A549 (cell line): ENCODE measurements at regions not wholly inside any gene's neighbourhood (a gene's known extent, or its start where the extent isn't known, plus 50 kb on each side); places are given as distances from the start of the nearest gene placed in this dataset.

Source experiments
- ATAC-seq, 2 experiments: fragments of 200-7000 bp in 1 of 2; fragments of >200 bp in 1 of 2; cut with Nextera tagmentation in 1 of 2; cut with Tn5 transposase in 1 of 2; 3 replicates each; pipeline versions ENCODE4 v1.8.0 to v1.9.1; 2018 to 2020; ENCODE audit warnings: mild to moderate bottlenecking in 1 of 2, moderate library complexity in 1 of 2
- CTCF ChIA-PET: fragments of 300-600 bp; sonication (Branson Sonifier 250); formaldehyde crosslinking; extraction: SDS; loops from one replicate; lab custom pipeline; 2021; ENCODE audit warnings: antibody characterized with exemption, inconsistent platforms; lab: Yijun Ruan, JAX
- POLR2A ChIA-PET: fragments of 350-600 bp; formaldehyde crosslinking; extraction: SDS; loops from one replicate; lab custom pipeline; 2021; ENCODE audit warnings: antibody characterized with exemption, inconsistent platforms; lab: Yijun Ruan, JAX
- DNase-seq, 2 experiments: peaks; one replicate each; pipeline versions ENCODE4 v3.0.0 to v3.0.0-alpha.2; 2011 to 2016; ENCODE audit warnings: low read depth in 1 of 2, low spot score in 1 of 2
- FAIRE-seq: peaks from 2 replicates; lab custom pipeline; 2011; peaks lifted over from hg19 to GRCh38; lab: Jason Lieb, UNC
- H3K27ac ChIP-seq, 2 experiments: fragments of >200 bp; sonication (Bioruptor Twin); formaldehyde crosslinking; 3 replicates each; pipeline ENCODE4 v1.5.1; 2016 to 2017
- H3K4me1 ChIP-seq: fragments of >200 bp; sonication (Bioruptor Twin); formaldehyde crosslinking; 3 replicates; pipeline ENCODE4 v1.6.1; 2016
- H3K4me2 ChIP-seq: fragments of >200 bp; sonication (Bioruptor Twin); formaldehyde crosslinking; 3 replicates; pipeline ENCODE4 v1.6.1; 2016
- H3K4me3 ChIP-seq: fragments of >200 bp; sonication (Bioruptor Twin); formaldehyde crosslinking; 3 replicates; pipeline ENCODE4 v1.5.1; 2016
- H3K9me3 ChIP-seq: fragments of >200 bp; sonication (Bioruptor Twin); formaldehyde crosslinking; 3 replicates; pipeline ENCODE4 v1.6.1; 2016
- CEBPB ChIP-seq, 2 experiments: fragments of >200 bp in 1 of 2; sonication (Bioruptor Twin) in 1 of 2; formaldehyde crosslinking in 1 of 2; IDR thresholded peaks; 2 replicates each; pipeline ENCODE4 v1.6.1; 2012 to 2016
- CHD2 ChIP-seq: fragments of 150-350 bp; IDR thresholded peaks from 2 replicates; pipeline ENCODE4 v1.6.1; 2014; ENCODE audit warnings: low read length; ENCODE audit not compliant: partially characterized antibody
- CHD4 ChIP-seq: fragments of 200-600 bp; sonication (generic); IDR thresholded peaks from 2 replicates; pipeline ENCODE4 v1.6.1; 2016; ENCODE audit warnings: antibody characterized with exemption, mild to moderate bottlenecking, borderline replicate concordance
- EHF ChIP-seq: fragments of 250-450 bp; sonication (Bioruptor Pico); IDR thresholded peaks from 2 replicates; pipeline ENCODE4 v1.5.0; 2020; ENCODE audit warnings: mild to moderate bottlenecking
- EHMT2 ChIP-seq: fragments of 200-600 bp; sonication (generic); IDR thresholded peaks from 2 replicates; pipeline ENCODE4 v1.6.1; 2016; ENCODE audit warnings: antibody characterized with exemption, low read depth, mild to moderate bottlenecking, moderate library complexity
- ESRRA ChIP-seq: fragments of 150-350 bp; IDR thresholded peaks from 2 replicates; pipeline ENCODE4 v1.6.1; 2014; ENCODE audit warnings: mild to moderate bottlenecking, low read length, borderline replicate concordance
- GATA3 ChIP-seq: IDR thresholded peaks from 2 replicates; pipeline ENCODE4 v1.6.1; 2012; ENCODE audit warnings: borderline replicate concordance
- HDAC2 ChIP-seq: fragments of 200-600 bp; sonication (generic); IDR thresholded peaks from 2 replicates; pipeline ENCODE4 v1.6.1; 2016
- HEYL ChIP-seq: fragments of 250-450 bp; sonication (Bioruptor Pico); IDR thresholded peaks from 2 replicates; pipeline ENCODE4 v1.8.0; 2021; ENCODE audit warnings: mild to moderate bottlenecking, moderate library complexity
- HOXA7 ChIP-seq: fragments of 250-450 bp; sonication (Bioruptor Pico); IDR thresholded peaks from 2 replicates; pipeline ENCODE4 v1.5.0; 2020; ENCODE audit warnings: mild to moderate bottlenecking, moderate library complexity
- HOXB13 ChIP-seq: fragments of 250-450 bp; sonication (Bioruptor Pico); IDR thresholded peaks from 2 replicates; pipeline ENCODE4 v1.5.0; 2020; ENCODE audit warnings: low read depth, mild to moderate bottlenecking, moderate library complexity
- HOXB5 ChIP-seq: fragments of 250-450 bp; sonication (Bioruptor Pico); IDR thresholded peaks from 2 replicates; pipeline ENCODE4 v1.5.0; 2020; ENCODE audit warnings: mild to moderate bottlenecking, moderate library complexity
- JUNB ChIP-seq: fragments of >200 bp; sonication (Bioruptor Twin); formaldehyde crosslinking; IDR thresholded peaks from 2 replicates; pipeline ENCODE4 v1.6.1; 2016
- KDM1A ChIP-seq: fragments of 200-600 bp; sonication (generic); IDR thresholded peaks from 2 replicates; pipeline ENCODE4 v1.6.1; 2016; ENCODE audit warnings: low read depth, mild to moderate bottlenecking
- MAFK ChIP-seq: fragments of 450-650 bp; IDR thresholded peaks from 2 replicates; pipeline ENCODE4 v1.6.1; 2014; ENCODE audit not compliant: partially characterized antibody
- NFE2L2 ChIP-seq: fragments of 150-350 bp; conservative IDR thresholded peaks from 2 replicates; pipeline ENCODE4 v1.6.1; 2014; ENCODE audit warnings: low read length
- NPAS2 ChIP-seq: fragments of 250-450 bp; sonication (Bioruptor Pico); IDR thresholded peaks from 2 replicates; pipeline ENCODE4 v1.8.0; 2022; ENCODE audit warnings: mild to moderate bottlenecking, moderate library complexity, borderline replicate concordance
- NR3C1 ChIP-seq: fragments of >200 bp; sonication (Bioruptor Twin); formaldehyde crosslinking; IDR thresholded peaks from 3 replicates; pipeline ENCODE4 v1.6.1; 2017
- POLR2AphosphoS2 ChIP-seq: conservative IDR thresholded peaks from 2 replicates; pipeline ENCODE4 v1.6.1; 2012; ENCODE audit warnings: low read length, improper control_type of control experiment, inconsistent platforms
- RARB ChIP-seq: fragments of 250-450 bp; sonication (Bioruptor Pico); IDR thresholded peaks from 2 replicates; pipeline ENCODE4 v1.8.0; 2021; ENCODE audit warnings: mild to moderate bottlenecking, moderate library complexity
- RFX5 ChIP-seq: fragments of 450-650 bp; IDR thresholded peaks from 2 replicates; pipeline ENCODE4 v1.7.1; 2014; ENCODE audit warnings: antibody characterized with exemption, mild to moderate bottlenecking, moderate library complexity
- RNF2 ChIP-seq: fragments of 200-600 bp; sonication (generic); IDR thresholded peaks from 2 replicates; pipeline ENCODE4 v1.6.1; 2016; ENCODE audit warnings: low read depth, mild to moderate bottlenecking, antibody characterized with exemption, moderate library complexity, borderline replicate concordance
- SMC3 ChIP-seq: fragments of >200 bp; sonication (Bioruptor Twin); formaldehyde crosslinking; IDR thresholded peaks from 3 replicates; pipeline ENCODE4 v1.6.1; 2018; ENCODE audit warnings: inconsistent platforms
- TFCP2L1 ChIP-seq: fragments of 250-450 bp; sonication (Bioruptor Pico); IDR thresholded peaks from 2 replicates; pipeline ENCODE4 v1.5.0; 2021; ENCODE audit warnings: mild to moderate bottlenecking
- TP53 ChIP-seq: fragments of 250-450 bp; sonication (Bioruptor Pico); IDR thresholded peaks from 2 replicates; pipeline ENCODE4 v1.5.0; 2021; ENCODE audit warnings: mild to moderate bottlenecking, moderate library complexity
- ZC3H11A ChIP-seq: fragments of 450-650 bp; IDR thresholded peaks from 2 replicates; pipeline ENCODE4 v1.6.1; 2014; ENCODE audit warnings: antibody characterized with exemption, mild to moderate bottlenecking
- WGBS: methylation state at CpG from one replicate; pipeline ENCODE4 v1.1.6; 2017; ENCODE audit errors: missing lambda C conversion rate; 5-methylcytosine and 5-hydroxymethylcytosine counted together
- TF ChIP-seq, protein P1 (sequence below): fragments of 200-600 bp; sonication (generic); IDR thresholded peaks from 2 replicates; pipeline ENCODE4 v1.6.1; 2016; ENCODE audit warnings: antibody characterized with exemption, mild to moderate bottlenecking, moderate library complexity
- TF ChIP-seq, protein P2 (sequence below): fragments of >200 bp; sonication (Bioruptor Twin); formaldehyde crosslinking; IDR thresholded peaks from 3 replicates; pipeline ENCODE4 v1.5.1; 2016
- TF ChIP-seq, protein P3 (sequence below): fragments of >200 bp; sonication (Bioruptor Twin); formaldehyde crosslinking; IDR thresholded peaks from 3 replicates; pipeline ENCODE4 v1.6.1; 2016

DNA sequence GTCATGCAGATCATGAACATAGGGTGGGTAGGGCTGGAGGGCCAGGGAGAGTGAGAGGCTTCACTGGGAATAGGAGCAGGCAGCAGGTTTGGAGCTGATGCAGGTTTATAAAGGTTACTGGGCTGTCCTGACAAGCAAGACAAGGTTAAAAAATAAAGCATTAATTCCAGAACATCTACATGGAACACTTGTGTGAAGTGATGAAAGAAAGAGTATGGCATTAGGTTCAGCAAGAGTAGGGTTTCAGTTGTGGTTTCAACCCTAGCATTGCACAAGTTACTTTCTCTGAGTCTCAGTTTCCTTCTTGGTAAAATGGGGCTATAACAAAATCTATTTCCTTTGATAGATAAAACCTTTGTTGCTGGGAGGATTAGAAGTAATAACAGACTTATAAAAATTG lies 114.6 kb upstream of the SESN3 start:
- no peak overlapping the region for H3K4me3 ChIP-seq
- H3K27ac ChIP-seq: no peak overlapping the region
- DNase-seq (no peak), ATAC-seq (no peak), FAIRE-seq (no peak)
- TF ChIP-seq EHF (CRISPR knock-in tag) (no peak), HDAC2 (no peak), POLR2AphosphoS2 (no peak), EHMT2 (no peak), SMC3 (no peak), GATA3 (no peak), MAFK (no peak)
- TF ChIP-seq, protein P1, sequence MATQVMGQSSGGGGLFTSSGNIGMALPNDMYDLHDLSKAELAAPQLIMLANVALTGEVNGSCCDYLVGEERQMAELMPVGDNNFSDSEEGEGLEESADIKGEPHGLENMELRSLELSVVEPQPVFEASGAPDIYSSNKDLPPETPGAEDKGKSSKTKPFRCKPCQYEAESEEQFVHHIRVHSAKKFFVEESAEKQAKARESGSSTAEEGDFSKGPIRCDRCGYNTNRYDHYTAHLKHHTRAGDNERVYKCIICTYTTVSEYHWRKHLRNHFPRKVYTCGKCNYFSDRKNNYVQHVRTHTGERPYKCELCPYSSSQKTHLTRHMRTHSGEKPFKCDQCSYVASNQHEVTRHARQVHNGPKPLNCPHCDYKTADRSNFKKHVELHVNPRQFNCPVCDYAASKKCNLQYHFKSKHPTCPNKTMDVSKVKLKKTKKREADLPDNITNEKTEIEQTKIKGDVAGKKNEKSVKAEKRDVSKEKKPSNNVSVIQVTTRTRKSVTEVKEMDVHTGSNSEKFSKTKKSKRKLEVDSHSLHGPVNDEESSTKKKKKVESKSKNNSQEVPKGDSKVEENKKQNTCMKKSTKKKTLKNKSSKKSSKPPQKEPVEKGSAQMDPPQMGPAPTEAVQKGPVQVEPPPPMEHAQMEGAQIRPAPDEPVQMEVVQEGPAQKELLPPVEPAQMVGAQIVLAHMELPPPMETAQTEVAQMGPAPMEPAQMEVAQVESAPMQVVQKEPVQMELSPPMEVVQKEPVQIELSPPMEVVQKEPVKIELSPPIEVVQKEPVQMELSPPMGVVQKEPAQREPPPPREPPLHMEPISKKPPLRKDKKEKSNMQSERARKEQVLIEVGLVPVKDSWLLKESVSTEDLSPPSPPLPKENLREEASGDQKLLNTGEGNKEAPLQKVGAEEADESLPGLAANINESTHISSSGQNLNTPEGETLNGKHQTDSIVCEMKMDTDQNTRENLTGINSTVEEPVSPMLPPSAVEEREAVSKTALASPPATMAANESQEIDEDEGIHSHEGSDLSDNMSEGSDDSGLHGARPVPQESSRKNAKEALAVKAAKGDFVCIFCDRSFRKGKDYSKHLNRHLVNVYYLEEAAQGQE: no peak
- CTCF ChIA-PET: interaction anchor here (0.7 kb wide), 1 partner anchor 38 kb away, joined by 3 read pairs; no protein-coding TSS in a partner anchor
- H3K4me1 ChIP-seq: no peaks in the 10 kb centered on the region
- POLR2A ChIA-PET: no interaction called here
- no peak overlapping the region for H3K4me2 ChIP-seq
- H3K9me3 ChIP-seq: no peaks in the 10 kb centered on the region

DNA sequence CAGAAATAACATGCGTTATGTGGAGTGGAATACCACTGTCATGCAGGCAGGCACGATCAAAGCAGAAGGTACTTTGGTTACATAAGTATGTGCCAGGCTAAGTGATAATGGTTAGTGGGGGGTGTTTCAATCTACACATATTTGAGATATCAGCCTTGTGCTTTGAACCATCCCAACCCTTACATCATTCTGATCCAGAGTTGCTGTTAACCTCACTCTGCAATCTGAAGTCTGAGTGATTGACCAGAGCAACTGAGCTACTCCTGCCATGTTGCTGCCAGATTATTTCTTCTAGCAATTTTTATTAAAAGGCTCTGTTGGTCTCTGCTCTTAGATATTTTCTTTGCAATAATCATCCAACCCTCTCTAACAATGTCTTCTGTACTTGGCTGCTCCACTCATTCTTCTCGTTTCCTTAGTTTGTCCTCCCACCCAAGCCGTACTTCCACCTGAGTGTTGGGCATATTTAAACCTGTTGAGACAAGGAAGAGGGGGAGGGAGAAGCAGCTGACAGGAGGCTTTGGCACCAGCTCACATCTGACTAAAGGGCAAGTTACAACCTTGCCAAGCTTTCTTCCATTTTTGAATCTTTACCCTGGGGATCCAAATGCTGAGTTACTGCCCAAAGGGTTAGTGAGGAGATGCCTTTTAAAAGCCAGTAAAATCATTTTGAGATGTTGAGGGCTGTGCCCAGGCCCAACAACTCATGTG lies 114.1 kb upstream of the SESN3 start:
- no peak for FAIRE-seq
- ChIA-PET CTCF (interaction anchor here (0.7 kb wide), 1 partner anchor 39 kb away, joined by 3 read pairs; no protein-coding TSS in a partner anchor), POLR2A (no interaction called here)
- Histone ChIP-seq H3K4me2 (no peak overlapping the region), H3K9me3 (no peaks in the 10 kb centered on the region), H3K4me1 (no peaks in the 10 kb centered on the region), H3K4me3 (no peak overlapping the region), H3K27ac (no peak overlapping the region)
- WGBS: 75% methylated on average over 4 of the region's 4 CpGs
- no peak for DNase-seq
- TF ChIP-seq NR3C1 (no peak), EHMT2 (no peak), NPAS2 (CRISPR knock-in tag) (no peak), ESRRA (no peak), RFX5 (no peak), HEYL (CRISPR knock-in tag) (no peak), TFCP2L1 (CRISPR knock-in tag) (no peak), KDM1A (no peak), CHD2 (no peak), ZC3H11A (no peak), HOXB5 (CRISPR knock-in tag) (no peak)
- ATAC-seq: no peak

DNA sequence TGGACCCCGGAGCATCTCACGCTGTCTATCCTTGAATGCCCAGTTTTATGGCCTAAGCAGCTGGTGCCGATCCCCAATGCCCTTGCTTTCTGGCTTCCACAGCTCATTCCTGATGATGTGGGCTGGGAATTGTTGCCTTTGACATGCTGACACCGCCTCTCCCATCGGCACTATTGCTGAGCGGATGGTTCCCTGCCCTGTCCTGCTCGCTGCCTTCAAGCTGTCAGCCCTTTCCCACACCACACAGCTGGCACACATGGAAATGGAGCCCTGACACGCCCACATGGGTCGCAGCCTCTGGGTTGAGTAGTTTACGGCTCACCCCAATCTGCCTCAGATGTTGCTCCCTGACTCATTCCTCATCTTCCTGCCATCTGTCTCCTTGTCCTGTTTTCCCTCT lies 110.2 kb upstream of the SESN3 start:
- 78% methylated on average over 10 of the region's 10 CpGs for WGBS
- Histone ChIP-seq H3K27ac (no peak overlapping the region), H3K4me1 (no peaks in the 10 kb centered on the region), H3K4me3 (no peak overlapping the region), H3K9me3 (no peaks in the 10 kb centered on the region), H3K4me2 (no peak overlapping the region)
- DNase-seq (no peak), FAIRE-seq (no peak), ATAC-seq (no peak)
- POLR2A ChIA-PET: no interaction called here
- CTCF ChIA-PET: no interaction called here
- no peak for TF ChIP-seq KDM1A
- TF ChIP-seq, protein P2, sequence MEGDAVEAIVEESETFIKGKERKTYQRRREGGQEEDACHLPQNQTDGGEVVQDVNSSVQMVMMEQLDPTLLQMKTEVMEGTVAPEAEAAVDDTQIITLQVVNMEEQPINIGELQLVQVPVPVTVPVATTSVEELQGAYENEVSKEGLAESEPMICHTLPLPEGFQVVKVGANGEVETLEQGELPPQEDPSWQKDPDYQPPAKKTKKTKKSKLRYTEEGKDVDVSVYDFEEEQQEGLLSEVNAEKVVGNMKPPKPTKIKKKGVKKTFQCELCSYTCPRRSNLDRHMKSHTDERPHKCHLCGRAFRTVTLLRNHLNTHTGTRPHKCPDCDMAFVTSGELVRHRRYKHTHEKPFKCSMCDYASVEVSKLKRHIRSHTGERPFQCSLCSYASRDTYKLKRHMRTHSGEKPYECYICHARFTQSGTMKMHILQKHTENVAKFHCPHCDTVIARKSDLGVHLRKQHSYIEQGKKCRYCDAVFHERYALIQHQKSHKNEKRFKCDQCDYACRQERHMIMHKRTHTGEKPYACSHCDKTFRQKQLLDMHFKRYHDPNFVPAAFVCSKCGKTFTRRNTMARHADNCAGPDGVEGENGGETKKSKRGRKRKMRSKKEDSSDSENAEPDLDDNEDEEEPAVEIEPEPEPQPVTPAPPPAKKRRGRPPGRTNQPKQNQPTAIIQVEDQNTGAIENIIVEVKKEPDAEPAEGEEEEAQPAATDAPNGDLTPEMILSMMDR: no peak
- TF ChIP-seq TP53 (CRISPR knock-in tag): no peak
- TF ChIP-seq HOXB5 (CRISPR knock-in tag): no peak
- TF ChIP-seq CHD4: no peak
- TF ChIP-seq, protein P3, sequence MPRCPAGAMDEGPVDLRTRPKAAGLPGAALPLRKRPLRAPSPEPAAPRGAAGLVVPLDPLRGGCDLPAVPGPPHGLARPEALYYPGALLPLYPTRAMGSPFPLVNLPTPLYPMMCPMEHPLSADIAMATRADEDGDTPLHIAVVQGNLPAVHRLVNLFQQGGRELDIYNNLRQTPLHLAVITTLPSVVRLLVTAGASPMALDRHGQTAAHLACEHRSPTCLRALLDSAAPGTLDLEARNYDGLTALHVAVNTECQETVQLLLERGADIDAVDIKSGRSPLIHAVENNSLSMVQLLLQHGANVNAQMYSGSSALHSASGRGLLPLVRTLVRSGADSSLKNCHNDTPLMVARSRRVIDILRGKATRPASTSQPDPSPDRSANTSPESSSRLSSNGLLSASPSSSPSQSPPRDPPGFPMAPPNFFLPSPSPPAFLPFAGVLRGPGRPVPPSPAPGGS: no peak
- no peak for TF ChIP-seq GATA3
- no peak for TF ChIP-seq RNF2
- no peak for TF ChIP-seq HOXB13
- no peak for TF ChIP-seq RARB (CRISPR knock-in tag)
- TF ChIP-seq CEBPB (IDR thresholded peaks at IDR 0.05): no peak
- no peak for TF ChIP-seq JUNB
- TF ChIP-seq MAFK: no peak
- TF ChIP-seq HOXA7: no peak
- no peak for TF ChIP-seq NFE2L2
